ENCODE measurements at regions not wholly inside any gene's neighbourhood (a gene's known extent, or its start where the extent isn't known, plus 50 kb on each side); places are given as distances from the start of the nearest gene placed in this dataset.
"Not testable (repeated sequence)": the region's sequence is repeated elsewhere in the genome, so short reads cannot be mapped to it uniquely, and the experiment has no call there.

- not testable (repeated sequence) for TF ChIP-seq CTCF (optimal IDR thresholded peaks at IDR 0.05 in 1 of 3, IDR thresholded peaks at IDR 0.05 in 1 of 3, conservative IDR thresholded peaks at IDR 0.05 in 1 of 3; ENCODE audit: extremely low read depth in 1 of 3, insufficient read depth in 2 of 3, low read length in 3 of 3); EZH2 (IDR thresholded peaks at IDR 0.05; ENCODE audit: low read length)
Measured at GRCh38 chrX:121437666-121438065, 390.3 kb downstream of the GLUD2 start.

Measured in keratinocyte (primary cell).